Neural cell (in vitro differentiated cells): ENCODE measurements at regions not wholly inside any gene's neighbourhood (a gene's known extent, or its start where the extent isn't known, plus 50 kb on each side); places are given as distances from the start of the nearest gene placed in this dataset.

Source experiments
- H2AFZ ChIP-seq: fragments of 200-600, 300-800 bp; sonication (generic), shearing (Covaris generic); 2 replicates; pipeline ENCODE4 v1.6.0; 2014; ENCODE audit warnings: low read depth, mild to moderate bottlenecking, antibody characterized with exemption, low read length, moderate library complexity
- H3F3A ChIP-seq: fragments of 200-600 bp; shearing (Covaris generic); 2 replicates; pipeline ENCODE4 v1.6.1; 2016; ENCODE audit warnings: mild to moderate bottlenecking, moderate library complexity, mixed read lengths, antibody characterized with exemption, low read length; ENCODE audit not compliant: insufficient read depth, poor library complexity, severe bottlenecking
- H3K27ac ChIP-seq: fragments of 200-600, 300-800 bp; sonication (generic), shearing (Covaris generic); 2 replicates; pipeline ENCODE4 v1.5.1; 2014; ENCODE audit warnings: mild to moderate bottlenecking, low read length, moderate library complexity
- H3K27me3 ChIP-seq: fragments of 300-800, 200-600 bp; sonication (generic), shearing (Covaris generic); 2 replicates; pipeline ENCODE4 v1.6.0; 2014; ENCODE audit warnings: mild to moderate bottlenecking, low read depth, low read length, moderate library complexity; ENCODE audit not compliant: insufficient read depth
- H3K36me3 ChIP-seq: fragments of 300-800, 200-600 bp; sonication (generic), shearing (Covaris generic); 2 replicates; pipeline ENCODE4 v1.5.1; 2014; ENCODE audit warnings: mild to moderate bottlenecking, antibody characterized with exemption, low read length, moderate library complexity; ENCODE audit not compliant: insufficient read depth
- H3K4me2 ChIP-seq: fragments of 300-800, 200-600 bp; sonication (generic), shearing (Covaris generic); 2 replicates; pipeline ENCODE4 v1.6.0; 2014; ENCODE audit warnings: mild to moderate bottlenecking, low read length
- H3K4me3 ChIP-seq: fragments of 300-800, 200-600 bp; sonication (generic), shearing (Covaris generic); 2 replicates; pipeline ENCODE4 v1.5.1; 2014; ENCODE audit warnings: mild to moderate bottlenecking, low read length, moderate library complexity
- H3K79me2 ChIP-seq: fragments of 200-600 bp; shearing (Covaris generic); replicated peaks from 2 replicates; pipeline ENCODE4 v1.6.0; 2014; ENCODE audit warnings: mild to moderate bottlenecking, low read length, moderate library complexity; ENCODE audit not compliant: insufficient read depth
- H3K9ac ChIP-seq: fragments of 300-800, 200-600 bp; sonication (generic), shearing (Covaris generic); 2 replicates; pipeline ENCODE4 v1.6.1; 2016; ENCODE audit warnings: mild to moderate bottlenecking, low read length, mixed read lengths
- H3K9me2 ChIP-seq: fragments of 200-600 bp; shearing (Covaris generic); 2 replicates; pipeline ENCODE4 v1.6.1; 2016; ENCODE audit warnings: mild to moderate bottlenecking, low read length, mixed read lengths; ENCODE audit not compliant: insufficient read depth
- H3K9me3 ChIP-seq: fragments of 200-600, 300-800 bp; sonication (generic), shearing (Covaris generic); 2 replicates; pipeline ENCODE4 v1.6.1; 2016; ENCODE audit warnings: mild to moderate bottlenecking, mixed run types, low read length, moderate library complexity, mixed read lengths
- H4K20me1 ChIP-seq: fragments of 200-600 bp; shearing (Covaris generic); 2 replicates; pipeline ENCODE4 v1.6.1; 2016; ENCODE audit warnings: mild to moderate bottlenecking, mixed run types; ENCODE audit not compliant: insufficient read depth
- CTCF ChIP-seq: fragments of 450-650 bp; IDR thresholded peaks from 2 replicates; pipeline ENCODE4 v1.5.1; 2014; ENCODE audit warnings: antibody characterized with exemption, mild to moderate bottlenecking, moderate library complexity; ENCODE audit not compliant: poor library complexity, severe bottlenecking
- EP300 ChIP-seq: fragments of 450-650 bp; conservative IDR thresholded peaks from 2 replicates; pipeline ENCODE4 v1.6.1; 2014; ENCODE audit warnings: antibody characterized with exemption, mild to moderate bottlenecking, moderate library complexity; ENCODE audit not compliant: poor library complexity, severe bottlenecking
- EZH2 ChIP-seq: fragments of 200-600, 300-800 bp; shearing (Covaris generic), sonication (generic); IDR thresholded peaks from 2 replicates; pipeline ENCODE4 v1.6.1; 2014; ENCODE audit warnings: antibody characterized with exemption, low read length, borderline replicate concordance, mild to moderate bottlenecking; ENCODE audit not compliant: insufficient read depth, poor library complexity, severe bottlenecking
- MXI1 ChIP-seq: fragments of 450-650 bp; conservative IDR thresholded peaks from 2 replicates; pipeline ENCODE4 v1.6.1; 2014; ENCODE audit warnings: antibody characterized with exemption, mild to moderate bottlenecking; ENCODE audit not compliant: poor library complexity, severe bottlenecking
- POLR2AphosphoS5 ChIP-seq: IDR thresholded peaks from 2 replicates; pipeline ENCODE4 v1.6.1; 2012
- RAD21 ChIP-seq: fragments of 450-650 bp; conservative IDR thresholded peaks from 2 replicates; pipeline ENCODE4 v1.6.1; 2014; ENCODE audit warnings: antibody characterized with exemption, mild to moderate bottlenecking, moderate library complexity
- SMC3 ChIP-seq: fragments of 450-650 bp; conservative IDR thresholded peaks from 2 replicates; pipeline ENCODE4 v1.6.1; 2014; ENCODE audit warnings: antibody characterized with exemption, mild to moderate bottlenecking, moderate library complexity; ENCODE audit not compliant: poor library complexity
- TAF1 ChIP-seq: IDR thresholded peaks from 2 replicates; pipeline ENCODE4 v1.6.1; 2012; ENCODE audit warnings: low read depth
- TF ChIP-seq, protein P1 (sequence below): IDR thresholded peaks from 2 replicates; pipeline ENCODE4 v1.6.1; 2012; ENCODE audit warnings: borderline replicate concordance

DNA sequence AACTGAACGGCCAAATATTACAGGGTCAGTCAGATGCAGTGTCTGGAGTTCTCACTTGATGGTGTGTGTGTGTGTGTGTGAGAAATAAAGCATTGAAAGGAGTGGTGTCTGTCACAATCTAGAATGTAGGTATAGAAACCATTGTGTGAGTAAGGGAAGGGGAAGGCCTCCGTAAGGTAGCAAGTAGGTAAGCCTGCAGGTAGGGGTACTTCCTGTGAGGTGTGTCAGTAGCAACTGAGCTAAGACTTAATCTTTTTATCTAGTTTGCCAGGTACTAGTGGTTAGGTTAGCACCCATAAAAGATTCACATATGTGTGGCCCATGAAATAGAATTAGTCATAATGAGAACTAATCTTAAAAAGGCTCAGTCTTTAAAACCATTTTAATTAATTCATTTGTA, 1517.8 kb downstream of the SI start:
- H3K79me2 ChIP-seq = no peaks in the 10 kb centered on the region
- no peak overlapping the region for H2AFZ ChIP-seq
- H4K20me1 ChIP-seq = no peaks in the 10 kb centered on the region
- no peaks in the 10 kb centered on the region for H3F3A ChIP-seq
- H3K4me2 ChIP-seq = no peak overlapping the region
- no peak overlapping the region for H3K27ac ChIP-seq
- no peak for TF ChIP-seq TAF1
- TF ChIP-seq MXI1 = no peak
- TF ChIP-seq, protein P1, sequence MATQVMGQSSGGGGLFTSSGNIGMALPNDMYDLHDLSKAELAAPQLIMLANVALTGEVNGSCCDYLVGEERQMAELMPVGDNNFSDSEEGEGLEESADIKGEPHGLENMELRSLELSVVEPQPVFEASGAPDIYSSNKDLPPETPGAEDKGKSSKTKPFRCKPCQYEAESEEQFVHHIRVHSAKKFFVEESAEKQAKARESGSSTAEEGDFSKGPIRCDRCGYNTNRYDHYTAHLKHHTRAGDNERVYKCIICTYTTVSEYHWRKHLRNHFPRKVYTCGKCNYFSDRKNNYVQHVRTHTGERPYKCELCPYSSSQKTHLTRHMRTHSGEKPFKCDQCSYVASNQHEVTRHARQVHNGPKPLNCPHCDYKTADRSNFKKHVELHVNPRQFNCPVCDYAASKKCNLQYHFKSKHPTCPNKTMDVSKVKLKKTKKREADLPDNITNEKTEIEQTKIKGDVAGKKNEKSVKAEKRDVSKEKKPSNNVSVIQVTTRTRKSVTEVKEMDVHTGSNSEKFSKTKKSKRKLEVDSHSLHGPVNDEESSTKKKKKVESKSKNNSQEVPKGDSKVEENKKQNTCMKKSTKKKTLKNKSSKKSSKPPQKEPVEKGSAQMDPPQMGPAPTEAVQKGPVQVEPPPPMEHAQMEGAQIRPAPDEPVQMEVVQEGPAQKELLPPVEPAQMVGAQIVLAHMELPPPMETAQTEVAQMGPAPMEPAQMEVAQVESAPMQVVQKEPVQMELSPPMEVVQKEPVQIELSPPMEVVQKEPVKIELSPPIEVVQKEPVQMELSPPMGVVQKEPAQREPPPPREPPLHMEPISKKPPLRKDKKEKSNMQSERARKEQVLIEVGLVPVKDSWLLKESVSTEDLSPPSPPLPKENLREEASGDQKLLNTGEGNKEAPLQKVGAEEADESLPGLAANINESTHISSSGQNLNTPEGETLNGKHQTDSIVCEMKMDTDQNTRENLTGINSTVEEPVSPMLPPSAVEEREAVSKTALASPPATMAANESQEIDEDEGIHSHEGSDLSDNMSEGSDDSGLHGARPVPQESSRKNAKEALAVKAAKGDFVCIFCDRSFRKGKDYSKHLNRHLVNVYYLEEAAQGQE = no peak
- no peak for TF ChIP-seq POLR2AphosphoS5
- TF ChIP-seq CTCF = no peak
- no peak for TF ChIP-seq EZH2
- no peak for TF ChIP-seq RAD21
- no peak for TF ChIP-seq SMC3
- no peak for TF ChIP-seq EP300
- no peak overlapping the region for H3K4me3 ChIP-seq
- no peaks in the 10 kb centered on the region for H3K36me3 ChIP-seq
- no peaks in the 10 kb centered on the region for H3K9me3 ChIP-seq
- H3K9me2 ChIP-seq = no peaks in the 10 kb centered on the region
- no peaks in the 10 kb centered on the region for H3K27me3 ChIP-seq
- no peak overlapping the region for H3K9ac ChIP-seq

- no peaks in the 10 kb centered on the region for H3K9me2 ChIP-seq
- H3K9me3 ChIP-seq = no peaks in the 10 kb centered on the region
- H3F3A ChIP-seq = no peaks in the 10 kb centered on the region
- no peaks in the 10 kb centered on the region for H3K27me3 ChIP-seq
- no peak overlapping the region for H2AFZ ChIP-seq
- H3K36me3 ChIP-seq = no peaks in the 10 kb centered on the region
- no peak overlapping the region for H3K4me3 ChIP-seq
- TF ChIP-seq RAD21 = no peak
- TF ChIP-seq TAF1 = no peak
- no peak for TF ChIP-seq EP300
- TF ChIP-seq, protein P1 = no peak
- TF ChIP-seq POLR2AphosphoS5 = no peak
- TF ChIP-seq EZH2 = no peak
- TF ChIP-seq MXI1 = no peak
- TF ChIP-seq SMC3 = no peak
- TF ChIP-seq CTCF = no peak
- no peak overlapping the region for H3K4me2 ChIP-seq
- no peak overlapping the region for H3K9ac ChIP-seq
- no peak overlapping the region for H3K27ac ChIP-seq
- no peaks in the 10 kb centered on the region for H3K79me2 ChIP-seq
- H4K20me1 ChIP-seq = no peaks in the 10 kb centered on the region
Observed at GRCh38 chr3:163556813-163557523, 1521.3 kb downstream of the SI start.
